ENCODE measurements at regions not wholly inside any gene's neighbourhood (a gene's known extent, or its start where the extent isn't known, plus 50 kb on each side); places are given as distances from the start of the nearest gene placed in this dataset.

- TF ChIP-seq, protein P1, sequence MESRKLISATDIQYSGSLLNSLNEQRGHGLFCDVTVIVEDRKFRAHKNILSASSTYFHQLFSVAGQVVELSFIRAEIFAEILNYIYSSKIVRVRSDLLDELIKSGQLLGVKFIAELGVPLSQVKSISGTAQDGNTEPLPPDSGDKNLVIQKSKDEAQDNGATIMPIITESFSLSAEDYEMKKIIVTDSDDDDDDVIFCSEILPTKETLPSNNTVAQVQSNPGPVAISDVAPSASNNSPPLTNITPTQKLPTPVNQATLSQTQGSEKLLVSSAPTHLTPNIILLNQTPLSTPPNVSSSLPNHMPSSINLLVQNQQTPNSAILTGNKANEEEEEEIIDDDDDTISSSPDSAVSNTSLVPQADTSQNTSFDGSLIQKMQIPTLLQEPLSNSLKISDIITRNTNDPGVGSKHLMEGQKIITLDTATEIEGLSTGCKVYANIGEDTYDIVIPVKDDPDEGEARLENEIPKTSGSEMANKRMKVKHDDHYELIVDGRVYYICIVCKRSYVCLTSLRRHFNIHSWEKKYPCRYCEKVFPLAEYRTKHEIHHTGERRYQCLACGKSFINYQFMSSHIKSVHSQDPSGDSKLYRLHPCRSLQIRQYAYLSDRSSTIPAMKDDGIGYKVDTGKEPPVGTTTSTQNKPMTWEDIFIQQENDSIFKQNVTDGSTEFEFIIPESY (IDR thresholded peaks at IDR 0.05; ENCODE audit: borderline replicate concordance, low read depth) = no peak
- TF ChIP-seq CTCF (IDR thresholded peaks at IDR 0.05) = no peak
- TF ChIP-seq, protein P2, sequence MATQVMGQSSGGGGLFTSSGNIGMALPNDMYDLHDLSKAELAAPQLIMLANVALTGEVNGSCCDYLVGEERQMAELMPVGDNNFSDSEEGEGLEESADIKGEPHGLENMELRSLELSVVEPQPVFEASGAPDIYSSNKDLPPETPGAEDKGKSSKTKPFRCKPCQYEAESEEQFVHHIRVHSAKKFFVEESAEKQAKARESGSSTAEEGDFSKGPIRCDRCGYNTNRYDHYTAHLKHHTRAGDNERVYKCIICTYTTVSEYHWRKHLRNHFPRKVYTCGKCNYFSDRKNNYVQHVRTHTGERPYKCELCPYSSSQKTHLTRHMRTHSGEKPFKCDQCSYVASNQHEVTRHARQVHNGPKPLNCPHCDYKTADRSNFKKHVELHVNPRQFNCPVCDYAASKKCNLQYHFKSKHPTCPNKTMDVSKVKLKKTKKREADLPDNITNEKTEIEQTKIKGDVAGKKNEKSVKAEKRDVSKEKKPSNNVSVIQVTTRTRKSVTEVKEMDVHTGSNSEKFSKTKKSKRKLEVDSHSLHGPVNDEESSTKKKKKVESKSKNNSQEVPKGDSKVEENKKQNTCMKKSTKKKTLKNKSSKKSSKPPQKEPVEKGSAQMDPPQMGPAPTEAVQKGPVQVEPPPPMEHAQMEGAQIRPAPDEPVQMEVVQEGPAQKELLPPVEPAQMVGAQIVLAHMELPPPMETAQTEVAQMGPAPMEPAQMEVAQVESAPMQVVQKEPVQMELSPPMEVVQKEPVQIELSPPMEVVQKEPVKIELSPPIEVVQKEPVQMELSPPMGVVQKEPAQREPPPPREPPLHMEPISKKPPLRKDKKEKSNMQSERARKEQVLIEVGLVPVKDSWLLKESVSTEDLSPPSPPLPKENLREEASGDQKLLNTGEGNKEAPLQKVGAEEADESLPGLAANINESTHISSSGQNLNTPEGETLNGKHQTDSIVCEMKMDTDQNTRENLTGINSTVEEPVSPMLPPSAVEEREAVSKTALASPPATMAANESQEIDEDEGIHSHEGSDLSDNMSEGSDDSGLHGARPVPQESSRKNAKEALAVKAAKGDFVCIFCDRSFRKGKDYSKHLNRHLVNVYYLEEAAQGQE (IDR thresholded peaks at IDR 0.05; ENCODE audit: low read depth, low read length) = no peak
- no peak for TF ChIP-seq TAF1 (IDR thresholded peaks at IDR 0.05; ENCODE audit: borderline replicate concordance, low read depth, low read length)
- TF ChIP-seq EP300 (IDR thresholded peaks at IDR 0.05; ENCODE audit: borderline replicate concordance in 1 of 2, low read depth in 1 of 2, low read length in 1 of 2) = no peak
- no peak for TF ChIP-seq FOXM1 (IDR thresholded peaks at IDR 0.05; ENCODE audit: low read depth)
- TF ChIP-seq YY1 (IDR thresholded peaks at IDR 0.05; ENCODE audit: low read depth) = no peak
These were observed 68.7 kb upstream of the KCNAB1 start for GRCh38 chr3:156051651-156052050.

All from SK-N-SH (cell line).